Choroid plexus epithelial cell (primary cell): ENCODE measurements at regions not wholly inside any gene's neighbourhood (a gene's known extent, or its start where the extent isn't known, plus 50 kb on each side); places are given as distances from the start of the nearest gene placed in this dataset.
"Not testable (repeated sequence)": the region's sequence is repeated elsewhere in the genome, so short reads cannot be mapped to it uniquely, and the experiment has no call there.

Experiments used
- DNase-seq: peaks from one replicate; pipeline ENCODE4 v3.0.0-alpha.2; 2010; ENCODE audit warnings: low read depth
- H3K4me3 ChIP-seq: 2 replicates; pipeline ENCODE4 v1.5.1; 2011; ENCODE audit warnings: low read depth, mild to moderate bottlenecking, control low read depth, low read length, moderate library complexity
- CTCF ChIP-seq: conservative IDR thresholded peaks from 2 replicates; pipeline ENCODE4 v1.5.1; 2011; ENCODE audit warnings: low read depth, mild to moderate bottlenecking, control low read depth, inconsistent platforms, low read length, moderate library complexity

GRCh38 chr7:83731154-83731553, 82.2 kb upstream of the SEMA3E start:
- no peak for TF ChIP-seq CTCF
- H3K4me3 ChIP-seq: no peak overlapping the region
- DNase-seq: no peak

GRCh38 chr7:83716923-83717322, 68.0 kb upstream of the SEMA3E start:
- not testable (repeated sequence) for DNase-seq, H3K4me3 ChIP-seq

- no peak overlapping the region for H3K4me3 ChIP-seq
- TF ChIP-seq CTCF: no peak
- DNase-seq: no peak
These were observed 59.6 kb upstream of the SEMA3E start for GRCh38 chr7:83708531-83708930.

DNA sequence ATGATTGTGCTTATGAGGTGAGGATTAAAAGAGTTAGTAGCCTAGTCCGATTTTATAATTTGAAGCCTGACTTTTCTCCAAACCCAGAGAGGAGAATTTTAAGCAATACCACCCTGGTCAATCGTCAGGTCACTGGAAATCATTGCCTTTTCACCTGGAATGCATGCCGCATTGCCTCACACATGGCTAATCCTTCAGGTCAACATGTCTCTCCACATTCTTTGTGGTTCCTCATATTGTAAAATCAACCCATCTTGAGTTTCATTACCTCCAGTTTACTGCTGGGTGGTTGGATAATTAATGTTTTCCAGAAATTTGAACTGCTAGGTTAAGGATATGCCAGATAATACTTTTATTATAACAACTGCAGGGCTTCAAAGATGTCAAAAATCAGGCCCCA, 55.6 kb upstream of the SEMA3E start:
- TF ChIP-seq CTCF: no peak
- no peak for DNase-seq

DNA sequence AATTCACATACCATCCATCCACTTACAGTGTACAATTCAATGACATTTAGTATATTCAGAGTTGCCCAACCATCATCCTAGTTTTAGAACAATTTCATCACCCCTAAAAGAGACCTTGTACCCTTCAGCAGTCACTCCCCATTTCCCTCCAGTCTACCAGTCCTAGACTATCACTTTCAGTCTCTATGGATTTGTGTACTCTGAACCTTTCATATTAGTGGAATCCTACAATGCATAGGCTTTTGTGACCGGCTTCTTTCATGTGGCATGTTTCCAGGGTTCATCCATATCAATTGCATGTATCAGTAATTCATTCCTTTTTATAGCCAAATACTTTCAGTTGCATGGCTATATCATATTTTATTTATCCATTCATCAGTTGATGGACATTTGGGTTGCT, 53.5 kb upstream of the SEMA3E start:
- TF ChIP-seq CTCF: no peak

More for the DNA sequence above, 55.6 kb upstream of the SEMA3E start:
- no peak overlapping the region for H3K4me3 ChIP-seq

GRCh38 chr7:83701736-83702135, 52.8 kb upstream of the SEMA3E start:
- no peak for DNase-seq
- no peak for TF ChIP-seq CTCF
- H3K4me3 ChIP-seq: no peak overlapping the region

More for the DNA sequence above, 53.5 kb upstream of the SEMA3E start:
- no peak for DNase-seq
- H3K4me3 ChIP-seq: no peak overlapping the region
